Right kidney (tissue), 1 donor: ENCODE measurements at regions not wholly inside any gene's neighbourhood (a gene's known extent, or its start where the extent isn't known, plus 50 kb on each side); places are given as distances from the start of the nearest gene placed in this dataset.
"Not testable (repeated sequence)": the region's sequence is repeated elsewhere in the genome, so short reads cannot be mapped to it uniquely, and the experiment has no call there.

Experiments
- DNase-seq: peaks from one replicate; pipeline ENCODE4 v3.0.0-alpha.2; 2016

DNA sequence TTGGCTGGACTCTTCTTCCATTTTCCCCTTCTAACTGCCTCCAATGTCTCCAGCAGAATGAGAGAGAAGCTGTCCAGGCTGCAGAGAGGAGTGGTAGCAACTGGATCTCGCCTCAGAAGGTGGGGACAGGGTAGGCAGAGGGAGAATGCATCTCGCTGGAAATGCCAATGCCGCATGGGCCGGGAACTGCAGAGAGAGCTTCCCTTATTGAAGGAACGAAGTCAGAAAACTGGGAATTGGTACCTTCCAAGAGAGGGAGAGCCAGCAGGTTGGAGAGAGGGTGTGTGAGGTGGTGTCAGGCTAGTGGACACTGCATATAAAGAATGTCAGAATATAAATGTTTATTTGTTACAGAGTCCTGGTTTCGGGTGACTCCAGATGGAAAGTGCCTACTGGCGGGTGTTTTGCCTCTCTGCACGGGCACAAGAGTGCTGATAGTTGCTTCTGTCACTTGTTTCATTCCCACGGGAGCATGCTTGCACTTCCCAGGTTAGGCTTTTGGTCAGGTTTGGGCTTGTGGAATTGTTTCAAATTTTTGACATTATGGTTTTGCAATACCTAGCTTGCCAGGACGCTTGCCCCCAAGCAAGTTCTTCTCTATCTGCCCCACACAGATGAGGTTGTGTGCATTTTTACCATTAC is 156.8 kb upstream of the STS start:
- DNase-seq = no peak

GRCh38 chrX:6989858-6990257 is 157.7 kb upstream of the STS start:
- no peak for DNase-seq

DNA sequence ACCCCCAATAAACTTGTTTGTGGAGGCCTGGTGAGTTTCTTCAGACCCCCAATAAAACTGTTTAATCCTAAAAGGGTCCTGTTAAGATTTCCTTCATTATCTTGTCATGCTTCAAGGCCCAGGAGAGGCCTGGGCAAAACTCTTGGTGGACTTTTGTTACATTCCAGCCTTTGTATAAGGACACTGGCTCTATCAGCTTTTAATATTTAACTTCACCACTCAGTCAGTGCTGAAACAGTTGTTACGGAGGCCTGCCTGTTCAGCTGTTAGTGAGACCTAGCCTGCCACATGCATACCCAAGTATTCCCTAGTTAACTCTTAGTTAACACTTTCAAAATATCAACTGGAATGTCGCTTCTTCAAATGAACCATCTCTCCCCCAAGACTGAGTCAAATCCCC is 158.8 kb upstream of the STS start:
- not testable (repeated sequence) for DNase-seq

DNA sequence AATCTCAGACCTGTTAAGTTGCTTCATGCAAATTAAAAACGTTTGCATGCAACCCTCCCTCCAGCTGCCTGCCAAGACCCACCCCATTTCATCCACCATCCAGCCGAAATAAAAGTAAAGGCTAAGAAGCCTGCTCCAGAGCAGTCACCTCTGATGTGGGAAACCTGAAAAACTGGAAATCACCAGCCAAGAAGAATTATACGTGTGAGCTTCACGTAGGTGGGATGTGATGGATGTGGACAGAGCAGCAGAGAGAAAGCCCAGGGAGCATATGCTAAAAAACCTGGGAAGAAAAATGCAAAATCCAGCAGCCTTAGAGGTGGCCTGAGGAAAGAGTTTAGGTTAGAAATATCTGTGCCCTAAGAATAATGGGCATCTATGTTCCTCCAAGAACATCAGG is 160.6 kb upstream of the STS start:
- no peak for DNase-seq

DNA sequence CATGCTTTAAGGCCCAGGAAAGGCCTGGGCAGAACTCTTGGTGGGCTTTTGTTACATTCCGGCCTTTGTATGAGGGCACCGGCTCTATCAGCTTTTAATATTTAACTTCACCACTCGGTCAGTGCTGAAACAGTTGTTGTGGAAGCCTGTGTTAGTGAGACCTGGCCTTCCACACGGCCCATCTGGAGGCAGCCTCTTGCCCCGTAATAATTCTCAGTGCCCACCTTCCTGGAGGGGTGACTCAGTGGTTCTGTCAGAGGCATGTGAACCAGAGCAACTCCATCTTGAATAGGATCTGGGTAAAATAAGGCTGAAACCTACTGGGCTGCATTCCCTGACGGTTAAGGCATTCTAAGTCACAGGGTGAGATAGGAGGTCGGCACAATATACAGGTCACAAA is 162.0 kb upstream of the STS start:
- no peak for DNase-seq

- no peak for DNase-seq
Observed at GRCh38 chrX:6983207-6983955, 164.1 kb upstream of the STS start.

DNA sequence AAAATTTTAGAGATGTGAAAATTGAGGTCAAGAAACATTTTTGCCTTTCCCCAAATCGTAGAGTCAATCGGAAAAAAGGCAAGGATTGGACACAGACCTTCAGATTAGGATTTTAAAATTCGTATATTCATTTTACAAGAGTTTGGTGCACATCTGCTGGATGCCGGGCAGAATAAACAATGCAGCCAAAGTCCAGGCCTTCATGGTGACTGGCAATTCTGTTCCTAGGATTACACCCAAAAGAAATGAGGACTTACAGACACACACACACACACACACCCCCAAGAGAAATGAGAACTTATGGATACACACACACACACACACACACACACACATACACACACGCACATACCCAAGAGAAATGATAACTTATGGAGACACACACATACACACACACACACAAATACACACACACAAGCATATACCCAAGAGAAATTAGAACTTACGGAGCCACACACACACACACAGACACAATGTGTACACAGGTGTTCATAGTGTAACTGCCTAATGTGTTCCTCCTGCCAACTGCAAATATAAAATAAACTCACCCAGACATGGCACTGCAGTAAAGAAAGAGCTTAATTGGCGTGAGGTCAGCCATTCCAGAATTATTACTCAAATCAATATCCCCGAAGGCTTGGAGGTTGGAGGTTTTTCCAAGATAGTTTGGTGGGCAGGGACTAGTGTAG is 165.7 kb upstream of the STS start:
- no peak for DNase-seq

DNA sequence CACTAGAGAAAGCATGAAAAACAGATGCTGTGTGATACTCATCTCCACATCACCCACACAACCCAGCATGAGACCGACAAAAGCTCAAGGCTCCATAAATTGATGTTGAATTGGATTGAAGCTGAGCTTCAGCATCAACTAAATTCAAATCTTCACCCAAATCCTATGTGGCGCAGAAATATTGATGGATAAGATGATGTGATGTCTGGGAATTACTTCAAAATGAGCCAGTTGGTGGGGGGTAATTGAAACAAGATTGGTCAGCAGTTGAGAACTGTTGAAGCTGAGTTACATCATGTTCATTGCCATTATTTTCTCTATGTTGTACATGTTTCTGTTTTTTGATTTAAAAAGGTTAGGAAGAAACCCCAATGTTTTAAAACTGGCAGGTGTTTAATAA is 166.5 kb upstream of the STS start:
- DNase-seq = no peak

DNA sequence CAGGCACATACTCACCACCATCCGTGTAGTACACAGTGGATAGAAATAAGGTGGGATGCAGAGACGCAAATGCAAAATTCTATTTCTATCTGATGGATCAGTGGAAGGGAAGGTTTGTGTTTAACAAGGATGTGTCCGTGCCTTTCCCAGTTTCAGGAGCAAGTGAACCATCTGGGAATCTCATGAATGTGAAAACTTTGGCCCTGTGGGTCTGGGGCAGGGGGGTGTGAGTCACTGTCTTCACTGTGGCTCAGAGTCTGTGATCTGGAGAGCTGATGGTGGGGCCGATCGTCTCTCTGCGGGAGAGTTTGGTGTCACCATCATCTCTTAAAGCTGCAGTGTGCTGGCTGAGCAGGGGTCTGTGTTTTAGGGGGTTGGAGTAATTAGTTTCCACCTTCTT is 179.3 kb upstream of the STS start:
- no peak for DNase-seq

DNA sequence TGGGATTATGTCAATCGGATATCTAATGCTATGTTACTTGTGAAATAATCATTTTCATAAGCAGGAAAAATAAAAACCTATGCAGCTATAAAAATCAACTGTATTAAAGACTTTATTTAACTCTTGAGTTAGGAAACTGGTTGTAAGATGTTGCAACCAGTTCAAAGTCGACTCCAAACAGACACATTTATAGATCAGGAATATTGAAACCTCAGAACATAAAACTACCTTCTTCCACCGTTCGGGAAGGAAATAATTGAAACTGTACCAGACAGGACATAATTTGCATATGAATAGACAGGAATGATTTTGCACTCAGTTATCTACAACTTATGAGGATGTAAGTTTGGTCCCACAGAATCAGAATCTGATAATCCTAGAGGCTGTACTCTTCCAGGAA is 181.8 kb upstream of the STS start:
- DNase-seq = no peak

- DNase-seq = no peak
Observed at GRCh38 chrX:6962006-6962355, 185.5 kb upstream of the STS start.

DNA sequence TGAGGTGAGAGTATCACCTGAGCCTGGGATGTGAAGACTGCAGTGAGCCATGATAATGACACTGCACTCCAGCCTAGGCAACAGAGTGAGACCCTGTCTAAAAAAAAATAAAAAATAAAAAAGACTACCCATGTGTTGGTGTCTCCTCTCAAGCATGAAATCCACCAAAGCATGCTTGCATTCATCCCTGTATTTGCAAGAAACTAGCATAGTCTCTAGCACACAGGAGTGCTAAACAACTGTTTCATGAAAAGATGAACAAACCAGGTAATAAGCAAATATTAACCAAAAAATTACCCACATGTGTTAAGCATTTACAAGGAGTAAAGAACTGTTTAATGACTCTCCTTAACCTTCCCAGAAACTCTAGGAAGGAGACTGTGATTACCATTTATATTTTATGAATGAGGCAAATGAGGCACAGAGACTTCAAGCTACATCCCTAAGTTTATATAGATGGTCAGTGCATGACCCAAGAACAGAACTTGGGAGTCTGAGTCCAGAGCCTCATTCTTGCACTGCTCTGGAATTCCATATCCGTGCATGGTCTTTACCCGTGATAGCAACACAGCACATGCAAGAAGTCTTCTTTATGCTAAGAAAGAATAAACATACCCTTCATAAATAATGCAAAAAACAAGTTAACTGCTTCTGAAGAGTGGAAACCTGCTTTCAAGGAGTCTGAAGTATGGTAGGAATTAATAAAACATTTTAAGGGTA is 186.1 kb upstream of the STS start:
- no peak for DNase-seq

GRCh38 chrX:6959006-6959405 is 188.5 kb upstream of the STS start:
- no peak for DNase-seq

- DNase-seq = no peak
Observed at GRCh38 chrX:6954836-6955235, 192.7 kb upstream of the STS start.

DNA sequence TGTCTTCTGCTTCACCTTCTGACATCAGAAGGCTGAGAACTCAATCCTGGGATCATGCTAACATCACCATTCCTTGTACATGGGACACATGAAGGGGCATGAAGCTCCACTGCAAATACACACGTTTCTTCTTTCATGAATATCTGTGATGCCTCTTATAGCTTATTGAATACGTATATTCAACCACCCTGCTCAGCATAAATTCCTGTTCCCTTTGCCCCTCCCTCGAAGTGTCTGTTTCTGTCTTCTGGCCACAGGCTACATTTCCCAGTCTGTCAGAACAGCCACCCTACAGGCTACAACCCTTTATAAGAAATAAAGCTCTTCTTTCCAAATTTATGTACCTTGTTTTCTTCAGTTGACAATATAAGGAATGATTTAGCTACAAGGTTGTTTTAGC is 201.3 kb upstream of the STS start:
- no peak for DNase-seq

- DNase-seq = no peak
Observed at GRCh38 chrX:6941041-6941440, 206.5 kb upstream of the STS start.

GRCh38 chrX:6932942-6933341 is 214.6 kb upstream of the STS start:
- DNase-seq = not testable (repeated sequence)

DNA sequence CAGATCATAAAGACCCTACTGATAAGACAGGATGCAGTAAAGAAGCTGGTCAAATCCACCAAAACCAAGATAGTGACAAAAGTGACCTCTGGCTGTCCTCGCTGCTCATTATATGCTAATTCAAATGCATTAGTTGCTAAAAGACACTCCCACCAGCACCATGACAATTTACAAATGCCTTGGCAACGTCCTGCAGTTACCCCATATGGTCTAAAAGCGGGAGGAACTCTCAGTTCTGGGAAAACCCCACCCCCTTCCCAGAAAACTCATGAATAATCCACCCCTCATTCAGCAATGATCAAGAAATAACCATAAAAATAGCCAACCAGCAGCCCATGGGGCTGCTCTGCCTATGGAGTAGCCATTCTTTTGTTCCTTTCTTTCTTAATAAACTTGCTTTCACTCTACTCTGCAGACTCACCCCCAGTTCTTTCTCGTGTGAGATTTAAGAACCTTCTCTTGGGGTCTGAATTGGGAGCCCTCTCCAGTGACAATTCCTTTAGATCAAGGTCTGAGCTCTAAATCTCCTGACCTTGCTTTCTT is 217.1 kb upstream of the STS start:
- DNase-seq = no peak

DNA sequence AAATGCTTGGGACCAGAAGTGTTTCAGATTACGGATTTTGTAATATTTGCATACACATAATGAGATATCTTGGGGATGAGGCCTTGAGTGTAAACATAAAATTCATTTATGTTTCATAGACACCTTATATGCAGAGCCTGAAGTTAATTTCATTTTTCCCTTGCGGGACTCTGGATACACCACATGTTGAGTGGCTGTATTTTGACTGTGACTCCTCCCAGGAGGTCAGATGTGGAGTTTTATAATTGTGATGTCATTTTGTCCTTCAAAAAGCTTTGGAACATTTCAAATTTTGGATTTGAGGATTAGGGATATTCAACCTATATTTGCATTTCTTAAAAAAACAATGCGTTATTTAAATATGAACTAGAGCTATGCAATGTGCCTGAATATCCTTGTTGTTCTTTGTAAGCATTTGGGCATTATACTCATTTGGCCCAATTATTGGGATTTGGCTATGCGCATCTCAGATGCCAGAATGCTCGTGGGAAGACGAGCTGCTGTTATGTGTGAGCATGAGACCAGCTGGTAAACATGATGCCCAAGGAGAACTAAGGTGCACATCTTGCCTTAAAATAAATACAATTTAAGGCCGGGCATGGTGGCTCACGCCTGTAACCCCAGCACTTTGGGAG is 223.0 kb upstream of the STS start:
- DNase-seq = no peak

DNA sequence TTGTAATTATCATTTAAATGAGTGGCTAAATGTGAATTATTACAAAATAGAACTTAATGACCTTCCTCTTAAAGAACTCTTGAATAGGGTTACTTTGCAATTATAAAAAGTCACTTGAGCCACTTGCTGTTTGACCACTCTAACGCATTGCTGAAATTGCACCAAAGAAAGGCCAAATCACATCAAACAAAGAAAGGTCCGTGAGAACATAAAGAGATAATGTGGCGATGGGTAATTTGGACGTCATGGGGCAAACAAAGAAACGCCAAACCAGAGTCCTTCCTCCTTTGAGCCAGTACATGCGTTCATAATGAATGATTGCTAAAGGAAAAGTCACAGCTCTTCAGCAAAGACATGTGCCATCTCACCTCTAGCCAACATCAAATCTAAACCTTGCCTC is 229.8 kb upstream of the STS start:
- DNase-seq = no peak

DNA sequence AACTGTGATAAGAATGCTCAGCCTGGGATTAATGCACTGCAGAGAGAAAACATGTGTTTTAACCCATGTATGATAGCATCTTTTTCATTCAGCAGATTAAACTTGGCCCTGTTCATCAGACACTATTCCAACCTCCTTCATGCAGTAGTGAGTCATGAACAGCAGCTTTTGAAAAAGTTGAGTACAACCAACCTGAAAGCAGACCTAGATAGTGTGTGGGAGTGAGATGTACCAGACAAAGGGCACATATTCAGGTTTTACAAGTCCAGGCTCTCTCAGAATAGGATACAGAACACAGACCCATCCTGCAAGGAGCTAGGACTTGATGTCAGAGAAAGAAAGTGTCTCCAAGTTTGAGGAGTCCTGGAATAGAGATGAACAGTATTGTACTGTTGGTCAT is 237.3 kb upstream of the STS start:
- no peak for DNase-seq

GRCh38 chrX:6909396-6909795 is 238.1 kb upstream of the STS start:
- no peak for DNase-seq

DNA sequence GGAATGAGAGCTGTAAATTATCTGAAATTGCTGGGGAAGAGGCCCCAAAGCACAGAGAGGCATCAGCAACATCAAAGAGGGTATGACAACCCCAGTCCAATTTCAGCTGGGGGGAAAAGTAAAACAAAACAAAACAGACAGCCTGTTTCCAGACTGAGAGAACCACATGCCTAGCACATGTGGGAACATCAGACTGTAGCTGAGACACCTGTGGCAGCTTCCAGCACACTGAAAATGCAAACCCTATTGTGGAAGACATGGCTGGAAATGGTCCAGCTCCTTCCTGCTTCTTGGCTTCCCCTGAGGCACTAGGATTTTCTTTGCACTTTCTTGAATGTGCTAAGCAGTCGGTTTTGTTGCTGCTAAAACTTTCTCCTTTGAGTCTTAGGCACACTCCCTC is 240.9 kb upstream of the STS start:
- DNase-seq = no peak
